DND-41 (cell line): ENCODE measurements at regions not wholly inside any gene's neighbourhood (a gene's known extent, or its start where the extent isn't known, plus 50 kb on each side); places are given as distances from the start of the nearest gene placed in this dataset.

ENCODE experiments used
- EZH2 ChIP-seq: IDR thresholded peaks from 3 replicates; pipeline ENCODE4 v1.6.1; 2012; ENCODE audit warnings: borderline replicate concordance, low read depth, mild to moderate bottlenecking, moderate library complexity, low read length, inconsistent platforms; ENCODE audit not compliant: severe bottlenecking
- TF ChIP-seq, protein P1 (sequence below): IDR thresholded peaks from 2 replicates; pipeline ENCODE4 v1.5.1; 2012; ENCODE audit warnings: borderline replicate concordance, low read length, moderate library complexity, mild to moderate bottlenecking; ENCODE audit not compliant: poor library complexity, severe bottlenecking; ENCODE audit errors: extremely low read depth

DNA sequence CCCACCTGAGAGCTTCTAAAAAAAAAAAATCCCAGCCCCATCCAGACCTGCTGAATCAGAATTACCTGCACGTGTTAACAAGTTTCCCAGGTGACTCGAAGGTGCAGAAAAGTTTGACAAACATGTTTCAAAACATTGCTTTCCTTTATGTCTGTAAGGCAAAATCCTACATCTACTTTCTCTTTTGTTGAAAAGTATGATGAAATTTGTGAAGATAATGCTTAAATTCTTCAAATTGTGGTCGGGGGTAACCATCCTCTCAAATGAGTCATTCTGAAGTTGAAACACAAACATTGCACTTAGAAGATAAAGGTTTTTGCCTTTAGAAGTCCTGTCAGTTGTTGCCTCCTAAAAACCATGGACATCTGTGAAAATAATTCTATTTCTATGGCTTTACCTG is 429.7 kb downstream of the EPHA7 start:
- TF ChIP-seq, protein P1, sequence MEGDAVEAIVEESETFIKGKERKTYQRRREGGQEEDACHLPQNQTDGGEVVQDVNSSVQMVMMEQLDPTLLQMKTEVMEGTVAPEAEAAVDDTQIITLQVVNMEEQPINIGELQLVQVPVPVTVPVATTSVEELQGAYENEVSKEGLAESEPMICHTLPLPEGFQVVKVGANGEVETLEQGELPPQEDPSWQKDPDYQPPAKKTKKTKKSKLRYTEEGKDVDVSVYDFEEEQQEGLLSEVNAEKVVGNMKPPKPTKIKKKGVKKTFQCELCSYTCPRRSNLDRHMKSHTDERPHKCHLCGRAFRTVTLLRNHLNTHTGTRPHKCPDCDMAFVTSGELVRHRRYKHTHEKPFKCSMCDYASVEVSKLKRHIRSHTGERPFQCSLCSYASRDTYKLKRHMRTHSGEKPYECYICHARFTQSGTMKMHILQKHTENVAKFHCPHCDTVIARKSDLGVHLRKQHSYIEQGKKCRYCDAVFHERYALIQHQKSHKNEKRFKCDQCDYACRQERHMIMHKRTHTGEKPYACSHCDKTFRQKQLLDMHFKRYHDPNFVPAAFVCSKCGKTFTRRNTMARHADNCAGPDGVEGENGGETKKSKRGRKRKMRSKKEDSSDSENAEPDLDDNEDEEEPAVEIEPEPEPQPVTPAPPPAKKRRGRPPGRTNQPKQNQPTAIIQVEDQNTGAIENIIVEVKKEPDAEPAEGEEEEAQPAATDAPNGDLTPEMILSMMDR = no peak
- no peak for TF ChIP-seq EZH2
